ENCODE measurements at regions not wholly inside any gene's neighbourhood (a gene's known extent, or its start where the extent isn't known, plus 50 kb on each side); places are given as distances from the start of the nearest gene placed in this dataset.

GRCh38 chr2:30084915-30085314 is 61.9 kb upstream of the YPEL5 start:
- no peak for DNase-seq (ENCODE audit: low spot score in 2 of 2)
- H3K4me3 ChIP-seq: no peak overlapping the region
- no peaks in the 10 kb centered on the region for H3K4me1 ChIP-seq
- no peaks in the 10 kb centered on the region for H3K36me3 ChIP-seq
- WGBS: 62% methylated on average over 4 of the region's 4 CpGs
- no peak overlapping the region for H3K27ac ChIP-seq
- H3K27me3 ChIP-seq: peaks cover 12% of the 10 kb centered on the region
- no peaks in the 10 kb centered on the region for H3K9me3 ChIP-seq
- TF ChIP-seq POLR2AphosphoS5 (IDR thresholded peaks at IDR 0.05) (no peak), CTCF (IDR thresholded peaks at IDR 0.05) (no peak), POLR2A (IDR thresholded peaks at IDR 0.05) (no peak), EP300 (IDR thresholded peaks at IDR 0.05) (no peak)

- H3K36me3 ChIP-seq: no peaks in the 10 kb centered on the region
- peaks cover 3% of the 10 kb centered on the region for H3K4me1 ChIP-seq
- H3K27me3 ChIP-seq: peaks cover 20% of the 10 kb centered on the region
- no peaks in the 10 kb centered on the region for H3K9me3 ChIP-seq
- H3K27ac ChIP-seq: no peak overlapping the region
- TF ChIP-seq POLR2AphosphoS5 (IDR thresholded peaks at IDR 0.05) (no peak), CTCF (IDR thresholded peaks at IDR 0.05) (no peak), POLR2A (IDR thresholded peaks at IDR 0.05) (no peak), EP300 (IDR thresholded peaks at IDR 0.05) (no peak)
- DNase-seq (ENCODE audit: low spot score in 2 of 2): no peak
- no peak overlapping the region for H3K4me3 ChIP-seq
Observed at GRCh38 chr2:30089171-30089570, 57.6 kb upstream of the YPEL5 start.

GRCh38 chr2:30095402-30095801 is 51.4 kb upstream of the YPEL5 start:
- 82% methylated on average over 7 of the region's 7 CpGs for WGBS
- DNase-seq (ENCODE audit: low spot score in 2 of 2): no peak
- no peaks in the 10 kb centered on the region for H3K9me3 ChIP-seq
- peaks cover 3% of the 10 kb centered on the region for H3K4me1 ChIP-seq
- TF ChIP-seq EP300 (IDR thresholded peaks at IDR 0.05) (no peak), POLR2AphosphoS5 (IDR thresholded peaks at IDR 0.05) (no peak), CTCF (IDR thresholded peaks at IDR 0.05) (no peak), POLR2A (IDR thresholded peaks at IDR 0.05) (no peak)
- no peak overlapping the region for H3K27ac ChIP-seq
- H3K27me3 ChIP-seq: peaks cover 25% of the 10 kb centered on the region
- no peaks in the 10 kb centered on the region for H3K36me3 ChIP-seq
- H3K4me3 ChIP-seq: no peak overlapping the region

GRCh38 chr2:30096451-30096850 is 50.4 kb upstream of the YPEL5 start:
- TF ChIP-seq POLR2A (IDR thresholded peaks at IDR 0.05): no peak
- no peak for TF ChIP-seq POLR2AphosphoS5 (IDR thresholded peaks at IDR 0.05)
- TF ChIP-seq CTCF (IDR thresholded peaks at IDR 0.05): no peak
- no peak for TF ChIP-seq EP300 (IDR thresholded peaks at IDR 0.05)
- no peak for DNase-seq (ENCODE audit: low spot score in 2 of 2)
- no peaks in the 10 kb centered on the region for H3K9me3 ChIP-seq
- no peak overlapping the region for H3K4me3 ChIP-seq
- WGBS: 62% methylated on average over 4 of the region's 4 CpGs
- no peak overlapping the region for H3K27ac ChIP-seq
- no peaks in the 10 kb centered on the region for H3K36me3 ChIP-seq
- H3K27me3 ChIP-seq: peaks cover 21% of the 10 kb centered on the region
- no peaks in the 10 kb centered on the region for H3K4me1 ChIP-seq
